Adrenal gland (tissue), 5 donors: ENCODE measurements at regions not wholly inside any gene's neighbourhood (a gene's known extent, or its start where the extent isn't known, plus 50 kb on each side); places are given as distances from the start of the nearest gene placed in this dataset.

Experiments used
- POLR2A ChIP-seq, 2 donors: fragments of 450-650 bp; IDR thresholded peaks; one replicate each; pipeline ENCODE4 v1.6.1; 2017; ENCODE audit warnings: antibody characterized with exemption in 2 of 2, mild to moderate bottlenecking in 2 of 2, moderate library complexity in 1 of 2
- TF ChIP-seq, protein P1 (sequence below), 6 experiments: fragments of 450-650 bp in 4 of 6; fragments of 200-600 bp in 2 of 6; sonication (generic) in 1 of 6; IDR thresholded peaks; 1 replicate in 5 of 6; 2 replicates in 1 of 6; pipeline versions ENCODE4 v1.5.1 to v1.8.0; 2016 to 2021; ENCODE audit warnings: antibody characterized with exemption in 6 of 6, mild to moderate bottlenecking in 2 of 6, moderate library complexity in 1 of 6
- donor health status: DM: no; HTN: no; CAD: no.

GRCh38 chr10:123385508-123386080 lies 231.4 kb downstream of the BUB3 start:
- TF ChIP-seq, protein P1, sequence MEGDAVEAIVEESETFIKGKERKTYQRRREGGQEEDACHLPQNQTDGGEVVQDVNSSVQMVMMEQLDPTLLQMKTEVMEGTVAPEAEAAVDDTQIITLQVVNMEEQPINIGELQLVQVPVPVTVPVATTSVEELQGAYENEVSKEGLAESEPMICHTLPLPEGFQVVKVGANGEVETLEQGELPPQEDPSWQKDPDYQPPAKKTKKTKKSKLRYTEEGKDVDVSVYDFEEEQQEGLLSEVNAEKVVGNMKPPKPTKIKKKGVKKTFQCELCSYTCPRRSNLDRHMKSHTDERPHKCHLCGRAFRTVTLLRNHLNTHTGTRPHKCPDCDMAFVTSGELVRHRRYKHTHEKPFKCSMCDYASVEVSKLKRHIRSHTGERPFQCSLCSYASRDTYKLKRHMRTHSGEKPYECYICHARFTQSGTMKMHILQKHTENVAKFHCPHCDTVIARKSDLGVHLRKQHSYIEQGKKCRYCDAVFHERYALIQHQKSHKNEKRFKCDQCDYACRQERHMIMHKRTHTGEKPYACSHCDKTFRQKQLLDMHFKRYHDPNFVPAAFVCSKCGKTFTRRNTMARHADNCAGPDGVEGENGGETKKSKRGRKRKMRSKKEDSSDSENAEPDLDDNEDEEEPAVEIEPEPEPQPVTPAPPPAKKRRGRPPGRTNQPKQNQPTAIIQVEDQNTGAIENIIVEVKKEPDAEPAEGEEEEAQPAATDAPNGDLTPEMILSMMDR (IDR thresholded peaks at IDR 0.05) = no peak
- TF ChIP-seq POLR2A (IDR thresholded peaks at IDR 0.05) = no peak
